ENCODE measurements at regions not wholly inside any gene's neighbourhood (a gene's known extent, or its start where the extent isn't known, plus 50 kb on each side); places are given as distances from the start of the nearest gene placed in this dataset.

GRCh38 chr14:89652352-89652751 lies 235.3 kb upstream of the FOXN3 start (continued):
- TF ChIP-seq NKRF (conservative IDR thresholded peaks at IDR 0.05) (no peak), NFYA (IDR thresholded peaks at IDR 0.05; ENCODE audit: borderline replicate concordance, low read depth, low read length) (no peak)

GRCh38 chr14:89651805-89652204 lies 234.8 kb upstream of the FOXN3 start:
- Histone ChIP-seq H4K20me1 (ENCODE audit: control insufficient read depth, insufficient read depth) (no peaks in the 10 kb centered on the region), H3K27ac (ENCODE audit: control insufficient read depth, insufficient read depth) (no peak overlapping the region), H3K36me3 (ENCODE audit: control insufficient read depth in 2 of 2, insufficient read depth in 2 of 2, low read length in 1 of 2) (no peaks in the 10 kb centered on the region), H3K79me2 (ENCODE audit: control insufficient read depth, insufficient read depth, low read length) (no peaks in the 10 kb centered on the region), H3K4me3 (no peak overlapping the region), H2AFZ (ENCODE audit: control insufficient read depth, low read depth, low read length) (no peak overlapping the region), H3K27me3 (replicated peaks in 1 of 2; ENCODE audit: control insufficient read depth in 2 of 2, insufficient read depth in 2 of 2, low read length in 1 of 2) (no peaks in the 10 kb centered on the region), H3K4me2 (ENCODE audit: control insufficient read depth, insufficient read depth) (peak overlapping the region; percentile 73; the same call in 1 of the 2 replicates), H3K9me3 (replicated peaks; ENCODE audit: control insufficient read depth, insufficient read depth, low read length) (peaks cover 2% of the 10 kb centered on the region; the same call in 2 of the 3 replicates), H3K9ac (ENCODE audit: control insufficient read depth, insufficient read depth, low read length) (no peak overlapping the region), H3K4me1 (ENCODE audit: control insufficient read depth, insufficient read depth, low read length) (no peaks in the 10 kb centered on the region; the same call in 1 of the 2 replicates)
- in situ Hi-C loops (cut with MboI) (no loop called here), intact Hi-C loops (cut with micrococcal nuclease; ENCODE audit: unreplicated experiment) (no loop called here)
- no peak for TF ChIP-seq ZNF622 (IDR thresholded peaks at IDR 0.05)
- TF ChIP-seq ATF2 (IDR thresholded peaks at IDR 0.05; ENCODE audit: low read length) = no peak
- TF ChIP-seq E2F4 (IDR thresholded peaks at IDR 0.05; ENCODE audit: low read depth, low read length) = no peak
- no peak for TF ChIP-seq YY1 (IDR thresholded peaks at IDR 0.05; ENCODE audit: low read depth, low read length)
- FAIRE-seq (no peak), ATAC-seq (no peak), DNase-seq (ENCODE audit: low read depth, low spot score) (no peak)
- ChIA-PET SMC1A (ENCODE audit: uncharacterized antibody, unreplicated experiment) (interaction anchor here (0.6 to 1.3 kb wide), 3 partner anchors 9 to 647 kb away, joined by 3 to 4 read pairs (median 4); no protein-coding TSS in a partner anchor), RAD21 (ENCODE audit: unreplicated experiment) (no interaction called here), CTCF (interaction anchor here (1.0 kb wide), 1 partner anchor 10 kb away, joined by 4 read pairs; no protein-coding TSS in a partner anchor), POLR2A (no interaction called here)
- WGBS (ENCODE audit: insufficient coverage, insufficient replicate concordance, low lambda C conversion rate, missing lambda C conversion rate) = 96% methylated on average over 2 of the region's 2 CpGs
- BruUV-seq (replicated peaks) = no TSS peak

Data from GM12878 (cell line).